ENCODE measurements at regions not wholly inside any gene's neighbourhood (a gene's known extent, or its start where the extent isn't known, plus 50 kb on each side); places are given as distances from the start of the nearest gene placed in this dataset.

DNA sequence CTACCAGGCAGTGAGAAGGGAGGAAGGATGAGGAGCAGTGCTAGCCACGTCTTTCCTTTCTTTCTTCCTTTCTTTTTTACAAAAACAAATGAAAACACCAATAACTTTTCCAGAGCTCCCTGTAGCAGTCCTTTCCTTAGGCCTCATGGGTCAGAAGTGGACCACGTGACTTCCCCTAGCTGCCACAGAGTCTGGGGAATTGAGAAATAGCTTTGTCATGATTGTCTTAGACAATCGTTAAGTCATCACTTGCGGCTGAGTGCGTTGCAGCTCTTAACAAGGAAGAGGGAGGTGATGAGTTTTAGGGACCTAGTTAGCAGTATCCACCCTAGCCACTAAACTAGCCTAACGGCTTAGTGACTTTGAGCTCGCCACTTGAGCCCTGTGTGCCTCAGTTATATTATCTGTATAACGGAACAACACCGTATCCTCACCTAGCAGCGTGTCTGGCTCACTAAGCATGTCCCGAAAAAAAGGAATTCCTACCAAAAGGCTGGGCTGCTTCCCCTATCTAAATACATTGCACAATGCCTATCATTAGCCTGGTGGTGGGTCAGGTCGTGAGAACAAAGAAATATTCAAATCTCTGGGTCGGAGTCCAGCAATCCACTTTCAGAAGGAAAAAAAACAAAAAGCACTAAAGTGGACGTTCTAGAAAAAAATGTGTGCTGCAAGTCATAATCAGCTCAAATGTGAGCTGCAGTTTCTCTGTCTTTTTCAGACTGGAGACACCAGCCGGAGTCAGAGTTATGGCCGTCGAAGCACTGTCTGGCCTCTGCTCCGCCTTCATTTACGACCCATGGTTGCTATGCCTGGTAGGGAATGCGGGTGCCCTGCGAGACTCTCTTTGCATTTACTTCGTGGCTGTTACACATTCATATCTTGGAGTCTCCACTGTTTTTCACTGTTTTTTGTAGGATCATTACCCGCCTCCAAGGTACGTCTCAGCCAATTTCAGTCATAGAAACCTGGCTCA lies 338.5 kb upstream of the FOXK1 start:
- Histone ChIP-seq H3K4me3 (no peak overlapping the region), H3K36me3 (no peaks in the 10 kb centered on the region), H3K4me1 (no peaks in the 10 kb centered on the region), H3K9me3 (peaks cover 0 to 63% (median 30%) of the 10 kb centered on the region in 8 donors), H3K27ac (no peak overlapping the region), H3K27me3 (replicated peaks in 1 of 7) (no peaks in the 10 kb centered on the region)
- TF ChIP-seq POLR2AphosphoS5 (IDR thresholded peaks at IDR 0.05) (no peak), POLR2A (IDR thresholded peaks at IDR 0.05) (no peak), CTCF (IDR thresholded peaks at IDR 0.05 in 8 of 11, conservative IDR thresholded peaks at IDR 0.05 in 3 of 11) (no peak)
- intact Hi-C loops (cut with DNase I; ENCODE audit: low total_unique reads): no loop called here
- no peak for DNase-seq
- WGBS, 5 donors: 81 to 86% (median 82%) methylated on average over 24 of the region's 24 CpGs

- 65 to 94% (median 90%) methylated on average over 5 of the region's 5 CpGs for WGBS, 5 donors
- TF ChIP-seq CTCF (IDR thresholded peaks at IDR 0.05 in 8 of 11, conservative IDR thresholded peaks at IDR 0.05 in 3 of 11) (no peak), POLR2AphosphoS5 (IDR thresholded peaks at IDR 0.05) (no peak), POLR2A (IDR thresholded peaks at IDR 0.05) (no peak)
- no peak overlapping the region for H3K4me3 ChIP-seq
- H3K36me3 ChIP-seq: no peaks in the 10 kb centered on the region
- H3K27ac ChIP-seq: no peak overlapping the region
- H3K9me3 ChIP-seq: peaks cover 0 to 57% (median 24%) of the 10 kb centered on the region in 8 donors
- H3K4me1 ChIP-seq: no peaks in the 10 kb centered on the region
- DNase-seq: no peak
- H3K27me3 ChIP-seq (replicated peaks in 1 of 7): no peaks in the 10 kb centered on the region
- intact Hi-C loops (cut with DNase I; ENCODE audit: low total_unique reads): no loop called here
These were observed 337.1 kb upstream of the FOXK1 start for GRCh38 chr7:4345004-4345403.

DNA sequence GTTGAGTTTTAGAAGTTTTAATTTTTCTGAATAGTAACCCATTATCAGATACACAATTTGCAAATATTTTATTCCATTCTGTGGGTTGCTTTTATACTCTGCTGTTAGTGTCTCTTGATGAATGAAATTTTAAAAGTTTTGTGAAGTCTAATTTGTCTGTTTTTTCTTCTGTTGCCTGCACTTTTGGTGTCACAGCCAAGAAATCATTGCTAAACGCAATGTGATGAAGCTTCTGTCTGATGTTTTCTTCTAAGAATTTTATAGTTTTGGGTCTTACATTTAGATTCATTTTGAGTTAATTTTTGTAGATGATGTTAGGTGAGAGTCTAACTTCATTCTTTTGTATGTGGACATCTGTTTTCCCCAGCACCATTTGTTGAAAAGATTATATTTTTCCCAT lies 330.0 kb upstream of the FOXK1 start:
- intact Hi-C loops (cut with DNase I; ENCODE audit: low total_unique reads): no loop called here
- H3K4me1 ChIP-seq: no peaks in the 10 kb centered on the region
- DNase-seq: no peak
- no peak overlapping the region for H3K4me3 ChIP-seq
- WGBS, 5 donors: 84 to 97% (median 95%) methylated on average over 1 of the region's 1 CpG
- TF ChIP-seq POLR2A (IDR thresholded peaks at IDR 0.05): no peak
- TF ChIP-seq CTCF (IDR thresholded peaks at IDR 0.05 in 8 of 11, conservative IDR thresholded peaks at IDR 0.05 in 3 of 11): no peak
- TF ChIP-seq POLR2AphosphoS5 (IDR thresholded peaks at IDR 0.05): no peak
- no peak overlapping the region for H3K27ac ChIP-seq
- peaks cover 0 to 28% (median 11%) of the 10 kb centered on the region in 8 donors for H3K9me3 ChIP-seq
- H3K36me3 ChIP-seq: no peaks in the 10 kb centered on the region
- peaks cover 0 to 2% (median 0%) of the 10 kb centered on the region in 7 donors for H3K27me3 ChIP-seq (replicated peaks in 1 of 7)

GRCh38 chr7:4361774-4362173 lies 320.3 kb upstream of the FOXK1 start:
- no peaks in the 10 kb centered on the region for H3K4me1 ChIP-seq
- intact Hi-C loops (cut with DNase I; ENCODE audit: low total_unique reads): no loop called here
- no peak overlapping the region for H3K4me3 ChIP-seq
- peaks cover 0 to 23% (median 0%) of the 10 kb centered on the region in 7 donors for H3K27me3 ChIP-seq (replicated peaks in 1 of 7)
- H3K9me3 ChIP-seq: peaks cover 0 to 9% (median 0%) of the 10 kb centered on the region in 8 donors
- H3K36me3 ChIP-seq: no peaks in the 10 kb centered on the region
- DNase-seq: no peak
- H3K27ac ChIP-seq: no peak overlapping the region
- TF ChIP-seq POLR2AphosphoS5 (IDR thresholded peaks at IDR 0.05) (no peak), CTCF (IDR thresholded peaks at IDR 0.05 in 8 of 11, conservative IDR thresholded peaks at IDR 0.05 in 3 of 11) (no peak), POLR2A (IDR thresholded peaks at IDR 0.05) (no peak)
- WGBS, 5 donors: 71 to 91% (median 79%) methylated on average over 5 of the region's 5 CpGs
